Activated CD8-positive, alpha-beta memory T cell treated with anti-CD3 and anti-CD28 coated beads, Interleukin-2, amount 10 ng/mL, durations not matched to agents 7 days and 5 days (primary cell): ENCODE measurements at regions not wholly inside any gene's neighbourhood (a gene's known extent, or its start where the extent isn't known, plus 50 kb on each side); places are given as distances from the start of the nearest gene placed in this dataset.
"Not testable (repeated sequence)": the region's sequence is repeated elsewhere in the genome, so short reads cannot be mapped to it uniquely, and the experiment has no call there.

Experiments used
- ATAC-seq: fragments of 150-1000 bp; cut with Tn5 transposase; one replicate; pipeline ENCODE4 v1.10.0; 2021; ENCODE audit warnings: moderate library complexity
- CTCF ChIA-PET: fragments of 350-600 bp; sonication (Branson Sonifier 250); formaldehyde crosslinking; loops from one replicate; lab custom pipeline; 2021; ENCODE audit warnings: antibody characterized with exemption; lab: Charles Lee
- DNase-seq: peaks from one replicate; pipeline ENCODE4 v3.0.0-alpha.2; 2020
- H3K27ac Mint-ChIP-seq: one replicate; pipeline ENCODE4 v1.8.0; 2021; ENCODE audit warnings: mild to moderate bottlenecking, mixed read lengths
- H3K27me3 Mint-ChIP-seq: one replicate; pipeline ENCODE4 v1.8.0; 2021; ENCODE audit warnings: mixed read lengths
- H3K36me3 Mint-ChIP-seq: one replicate; pipeline ENCODE4 v1.8.0; 2021; ENCODE audit warnings: mild to moderate bottlenecking, mixed read lengths
- H3K4me1 Mint-ChIP-seq: one replicate; pipeline ENCODE4 v1.8.0; 2021; ENCODE audit warnings: mixed read lengths
- H3K4me3 Mint-ChIP-seq: one replicate; pipeline ENCODE4 v1.8.0; 2021; ENCODE audit warnings: mild to moderate bottlenecking, moderate library complexity, mixed read lengths
- H3K9me3 Mint-ChIP-seq: one replicate; pipeline ENCODE4 v1.8.0; 2022; ENCODE audit warnings: low read depth, mixed read lengths

GRCh38 chr17:13869331-13869940, 199.9 kb upstream of the COX10 start:
- H3K36me3 Mint-ChIP-seq = peaks cover 6% of the 10 kb centered on the region
- no peak for ATAC-seq
- DNase-seq = no peak
- H3K27me3 Mint-ChIP-seq = peaks cover 6% of the 10 kb centered on the region
- H3K4me1 Mint-ChIP-seq = no peaks in the 10 kb centered on the region
- CTCF ChIA-PET = no interaction called here
- peaks cover 2% of the 10 kb centered on the region for H3K9me3 Mint-ChIP-seq
- H3K27ac Mint-ChIP-seq = no peak overlapping the region
- no peak overlapping the region for H3K4me3 Mint-ChIP-seq

- Mint-ChIP-seq H3K27ac (no peak overlapping the region), H3K36me3 (peaks cover 6% of the 10 kb centered on the region), H3K9me3 (peaks cover 2% of the 10 kb centered on the region), H3K4me1 (no peaks in the 10 kb centered on the region), H3K27me3 (peaks cover 4% of the 10 kb centered on the region), H3K4me3 (no peak overlapping the region)
- DNase-seq (no peak), ATAC-seq (no peak)
- CTCF ChIA-PET = no interaction called here
These were observed 198.0 kb upstream of the COX10 start for GRCh38 chr17:13871261-13871660.

- CTCF ChIA-PET = no interaction called here
- no peaks in the 10 kb centered on the region for H3K4me1 Mint-ChIP-seq
- H3K4me3 Mint-ChIP-seq = no peak overlapping the region
- no peak overlapping the region for H3K27ac Mint-ChIP-seq
- no peaks in the 10 kb centered on the region for H3K9me3 Mint-ChIP-seq
- H3K27me3 Mint-ChIP-seq = no peaks in the 10 kb centered on the region
- H3K36me3 Mint-ChIP-seq = peaks cover 5% of the 10 kb centered on the region
- DNase-seq (no peak), ATAC-seq (no peak)
These were observed 195.2 kb upstream of the COX10 start for GRCh38 chr17:13874134-13874533.

DNA sequence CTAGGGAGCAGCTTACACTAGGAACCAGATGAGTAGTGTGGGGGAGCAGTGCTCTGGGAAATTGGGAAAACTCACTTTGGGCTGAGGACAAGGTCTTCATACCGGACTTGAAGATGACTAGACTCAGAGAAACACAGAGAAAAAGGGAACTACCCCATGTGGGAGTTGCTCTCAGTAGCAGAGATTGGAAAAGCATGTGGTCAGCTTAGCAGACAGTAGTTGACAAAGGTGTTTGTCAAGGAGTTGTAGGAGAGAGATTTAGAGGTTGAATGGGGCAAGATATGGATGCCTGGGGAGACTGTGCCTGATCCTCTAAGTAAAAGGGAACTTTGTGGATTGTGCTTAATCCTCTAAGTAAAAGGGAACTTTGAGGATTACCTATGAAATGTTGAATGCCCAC, 194.5 kb upstream of the COX10 start:
- Mint-ChIP-seq H3K27ac (no peak overlapping the region), H3K27me3 (no peaks in the 10 kb centered on the region), H3K9me3 (no peaks in the 10 kb centered on the region), H3K36me3 (peaks cover 5% of the 10 kb centered on the region), H3K4me1 (no peaks in the 10 kb centered on the region), H3K4me3 (no peak overlapping the region)
- DNase-seq (no peak), ATAC-seq (no peak)
- CTCF ChIA-PET = no interaction called here

DNA sequence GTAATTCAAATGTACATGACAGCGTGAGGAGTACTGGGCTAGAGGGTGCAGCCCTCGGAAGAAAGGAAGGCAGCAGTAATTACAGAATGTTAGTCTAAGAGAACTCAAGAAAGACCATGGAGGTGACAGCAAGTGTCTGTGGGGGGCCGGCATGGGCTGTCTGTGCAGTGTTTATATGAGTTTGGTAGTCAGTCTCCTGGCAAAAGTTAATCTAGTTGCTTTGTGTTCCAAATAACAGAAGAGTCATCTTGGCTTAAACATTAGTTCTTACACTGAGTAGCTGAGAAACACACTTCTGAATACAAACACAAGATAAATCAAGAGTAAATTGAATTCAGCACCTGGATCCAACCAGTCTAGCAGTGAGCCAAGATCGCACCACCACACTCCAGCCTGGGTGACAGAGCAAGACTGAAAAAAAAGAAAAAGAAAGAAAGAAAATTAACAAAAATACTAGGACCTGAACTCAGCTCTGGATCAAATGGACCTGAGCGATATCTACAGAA, 189.3 kb upstream of the COX10 start:
- peaks cover 2% of the 10 kb centered on the region for H3K36me3 Mint-ChIP-seq
- DNase-seq (no peak), ATAC-seq (no peak)
- CTCF ChIA-PET = no interaction called here
- no peak overlapping the region for H3K4me3 Mint-ChIP-seq
- no peaks in the 10 kb centered on the region for H3K27me3 Mint-ChIP-seq
- H3K4me1 Mint-ChIP-seq = no peaks in the 10 kb centered on the region
- H3K9me3 Mint-ChIP-seq = no peaks in the 10 kb centered on the region
- H3K27ac Mint-ChIP-seq = no peak overlapping the region

- ATAC-seq (no peak), DNase-seq (no peak)
- Mint-ChIP-seq H3K36me3 (no peaks in the 10 kb centered on the region), H3K4me1 (no peaks in the 10 kb centered on the region), H3K9me3 (no peaks in the 10 kb centered on the region), H3K4me3 (no peak overlapping the region), H3K27me3 (no peaks in the 10 kb centered on the region), H3K27ac (no peak overlapping the region)
- CTCF ChIA-PET = no interaction called here
These were observed 185.6 kb upstream of the COX10 start for GRCh38 chr17:13883659-13884058.

- H3K9me3 Mint-ChIP-seq = no peaks in the 10 kb centered on the region
- H3K27ac Mint-ChIP-seq = no peak overlapping the region
- CTCF ChIA-PET = no interaction called here
These were observed 185.0 kb upstream of the COX10 start for GRCh38 chr17:13884347-13884746.

GRCh38 chr17:13885550-13885949, 183.8 kb upstream of the COX10 start:
- Mint-ChIP-seq H3K4me1 (no peaks in the 10 kb centered on the region), H3K4me3 (no peak overlapping the region), H3K27ac (no peak overlapping the region), H3K36me3 (no peaks in the 10 kb centered on the region), H3K27me3 (no peaks in the 10 kb centered on the region), H3K9me3 (no peaks in the 10 kb centered on the region)
- CTCF ChIA-PET = no interaction called here
- no peak for DNase-seq
- ATAC-seq = no peak

More at GRCh38 chr17:13884347-13884746, 185.0 kb upstream of the COX10 start:
- H3K27me3 Mint-ChIP-seq = no peaks in the 10 kb centered on the region
- H3K36me3 Mint-ChIP-seq = no peaks in the 10 kb centered on the region
- H3K4me3 Mint-ChIP-seq = no peak overlapping the region
- DNase-seq (no peak), ATAC-seq (no peak)
- no peaks in the 10 kb centered on the region for H3K4me1 Mint-ChIP-seq

DNA sequence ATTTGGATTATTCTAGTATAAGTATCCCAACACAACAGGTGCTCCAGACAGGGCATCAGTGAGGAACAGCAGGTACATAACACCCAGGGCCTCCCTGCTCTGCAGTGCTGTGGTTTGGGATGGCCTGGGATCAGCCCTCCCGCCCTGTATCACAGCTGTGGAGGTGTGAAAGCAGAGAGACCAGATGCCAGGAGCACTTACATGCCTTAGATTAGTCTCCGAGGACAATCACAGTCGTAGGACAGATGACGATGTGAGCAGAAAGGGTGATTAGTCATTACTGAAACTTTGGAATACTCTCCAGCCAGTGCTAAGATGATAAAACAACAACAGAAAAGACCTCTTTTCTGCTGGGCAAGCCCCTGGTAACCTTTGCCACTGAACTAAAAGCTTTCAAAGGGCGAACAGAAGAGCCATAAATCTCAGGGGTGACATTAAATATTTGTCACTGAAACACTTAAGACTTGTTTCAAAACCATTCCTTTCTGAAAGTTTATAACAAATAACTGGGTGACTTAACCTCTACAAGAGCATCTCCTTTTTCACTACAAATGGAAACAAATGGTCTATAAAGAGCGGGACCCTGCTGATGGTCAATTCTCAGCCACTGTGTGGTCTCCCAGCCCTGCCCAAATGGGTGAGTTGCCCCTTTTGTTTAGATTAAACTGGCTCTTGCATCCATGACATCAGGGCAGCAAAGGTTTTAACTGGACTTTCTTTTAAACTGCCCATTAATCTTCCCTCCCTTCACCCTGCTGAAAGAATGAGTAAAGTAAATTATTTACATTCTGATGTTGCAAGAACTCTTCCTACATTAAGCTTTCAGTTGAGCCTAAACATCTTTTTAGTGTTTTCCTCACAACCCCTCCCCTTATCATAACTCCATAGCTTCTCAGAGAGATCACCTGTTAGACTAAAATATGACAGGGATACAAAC, 183.1 kb upstream of the COX10 start:
- Mint-ChIP-seq H3K36me3 (no peaks in the 10 kb centered on the region), H3K27me3 (no peaks in the 10 kb centered on the region), H3K4me3 (no peak overlapping the region), H3K4me1 (no peaks in the 10 kb centered on the region), H3K27ac (no peak overlapping the region), H3K9me3 (no peaks in the 10 kb centered on the region)
- DNase-seq (no peak), ATAC-seq (no peak)
- CTCF ChIA-PET = no interaction called here

- Mint-ChIP-seq H3K36me3 (no peaks in the 10 kb centered on the region), H3K4me1 (no peaks in the 10 kb centered on the region), H3K27ac (no peak overlapping the region), H3K9me3 (no peaks in the 10 kb centered on the region), H3K4me3 (no peak overlapping the region), H3K27me3 (no peaks in the 10 kb centered on the region)
- DNase-seq = no peak
- ATAC-seq = no peak
- CTCF ChIA-PET = no interaction called here
These were observed 181.2 kb upstream of the COX10 start for GRCh38 chr17:13888056-13888609.

DNA sequence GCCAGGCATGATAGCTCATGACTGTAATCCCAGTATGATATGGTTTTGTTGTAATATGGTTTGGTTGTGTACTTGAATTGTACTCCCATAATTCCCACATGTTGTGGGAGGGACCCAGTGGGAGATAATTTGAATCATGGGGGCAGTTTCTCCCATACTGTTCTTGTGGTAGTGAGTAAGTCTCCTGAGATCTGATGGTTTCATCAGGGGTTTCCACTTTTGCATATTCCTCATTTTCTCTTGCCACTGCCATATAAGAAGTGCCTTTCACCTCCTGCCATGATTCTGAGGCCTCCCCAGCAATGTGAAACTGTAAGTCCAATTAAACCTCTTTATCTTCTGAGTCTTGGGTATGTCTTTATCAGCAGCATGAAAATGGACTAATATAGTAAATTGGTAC, 160.3 kb upstream of the COX10 start:
- ATAC-seq, H3K9me3 Mint-ChIP-seq, H3K4me3 Mint-ChIP-seq, H3K27ac Mint-ChIP-seq, DNase-seq, H3K36me3 Mint-ChIP-seq, CTCF ChIA-PET, H3K27me3 Mint-ChIP-seq, H3K4me1 Mint-ChIP-seq: not testable (repeated sequence)

GRCh38 chr17:13909901-13910519, 159.3 kb upstream of the COX10 start:
- Mint-ChIP-seq H3K27me3 (no peaks in the 10 kb centered on the region), H3K27ac (no peak overlapping the region), H3K36me3 (no peaks in the 10 kb centered on the region), H3K4me1 (no peaks in the 10 kb centered on the region), H3K9me3 (no peaks in the 10 kb centered on the region), H3K4me3 (no peak overlapping the region)
- ATAC-seq = no peak
- DNase-seq = no peak
- CTCF ChIA-PET = no interaction called here

DNA sequence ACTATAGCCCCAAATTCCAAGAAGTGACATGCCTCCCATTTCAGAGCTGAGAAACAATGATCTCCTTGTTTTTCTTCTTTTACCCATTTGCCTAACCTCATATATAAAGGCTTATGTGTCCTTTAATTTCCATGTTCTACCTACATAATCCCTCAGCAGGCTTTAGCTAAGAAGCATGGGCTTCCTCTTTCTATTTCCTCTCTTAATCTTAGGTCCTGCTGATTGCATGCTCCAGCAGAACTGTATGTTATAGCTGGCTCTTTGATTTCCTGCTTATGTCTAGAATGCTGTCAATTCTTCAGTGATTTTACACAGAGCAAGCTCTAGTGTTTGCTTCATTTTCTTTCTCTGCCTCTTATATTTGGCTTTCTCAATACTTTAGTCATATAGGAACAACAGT, 151.7 kb upstream of the COX10 start:
- H3K9me3 Mint-ChIP-seq = no peaks in the 10 kb centered on the region
- no peaks in the 10 kb centered on the region for H3K27me3 Mint-ChIP-seq
- H3K36me3 Mint-ChIP-seq = no peaks in the 10 kb centered on the region
- CTCF ChIA-PET = no interaction called here
- no peak overlapping the region for H3K4me3 Mint-ChIP-seq
- no peak overlapping the region for H3K27ac Mint-ChIP-seq
- ATAC-seq (no peak), DNase-seq (no peak)
- no peaks in the 10 kb centered on the region for H3K4me1 Mint-ChIP-seq
